BJ (cell line): ENCODE measurements at regions not wholly inside any gene's neighbourhood (a gene's known extent, or its start where the extent isn't known, plus 50 kb on each side); places are given as distances from the start of the nearest gene placed in this dataset.
"Not testable (repeated sequence)": the region's sequence is repeated elsewhere in the genome, so short reads cannot be mapped to it uniquely, and the experiment has no call there.

ENCODE experiments used
- CTCF ChIA-PET: fragments of 350-600 bp; formaldehyde crosslinking; extraction: SDS; loops from one replicate; lab custom pipeline; 2021; ENCODE audit warnings: antibody characterized with exemption, inconsistent platforms; lab: Yijun Ruan, JAX
- POLR2A ChIA-PET: fragments of 300-600 bp; sonication (Branson Sonifier 250); formaldehyde crosslinking; extraction: SDS; loops from one replicate; lab custom pipeline; 2021; ENCODE audit warnings: antibody characterized with exemption; lab: Charles Lee
- DNase-seq: peaks from one replicate; pipeline ENCODE4 v3.0.0-alpha.2; 2011; ENCODE audit warnings: low read depth
- H3K27me3 ChIP-seq: 2 replicates; pipeline ENCODE4 v1.6.0; 2011; ENCODE audit warnings: low read length; ENCODE audit not compliant: control insufficient read depth, insufficient read depth
- H3K36me3 ChIP-seq: 2 replicates; pipeline ENCODE4 v1.5.1; 2011; ENCODE audit warnings: low read length; ENCODE audit not compliant: control insufficient read depth, insufficient read depth
- H3K4me3 ChIP-seq: 2 replicates; pipeline ENCODE4 v1.5.1; 2011; ENCODE audit warnings: low read depth, mild to moderate bottlenecking, control low read depth, low read length

GRCh38 chr21:5071180-5071579 is 5450.2 kb upstream of the TPTE start:
- CTCF ChIA-PET, DNase-seq, H3K27me3 ChIP-seq, H3K36me3 ChIP-seq, POLR2A ChIA-PET, H3K4me3 ChIP-seq: not testable (repeated sequence)

GRCh38 chr21:5076854-5077253 is 5444.5 kb upstream of the TPTE start:
- H3K36me3 ChIP-seq, CTCF ChIA-PET, H3K4me3 ChIP-seq, H3K27me3 ChIP-seq, DNase-seq, POLR2A ChIA-PET: not testable (repeated sequence)

GRCh38 chr21:5079361-5079760 is 5442.0 kb upstream of the TPTE start:
- CTCF ChIA-PET, POLR2A ChIA-PET, DNase-seq, H3K27me3 ChIP-seq, H3K36me3 ChIP-seq, H3K4me3 ChIP-seq: not testable (repeated sequence)

GRCh38 chr21:5080015-5080414 is 5441.4 kb upstream of the TPTE start:
- DNase-seq, CTCF ChIA-PET: not testable (repeated sequence)

GRCh38 chr21:5084246-5084645 is 5437.1 kb upstream of the TPTE start:
- CTCF ChIA-PET, POLR2A ChIA-PET, H3K27me3 ChIP-seq: not testable (repeated sequence)

More at GRCh38 chr21:5080015-5080414, 5441.4 kb upstream of the TPTE start:
- H3K27me3 ChIP-seq, H3K4me3 ChIP-seq, H3K36me3 ChIP-seq, POLR2A ChIA-PET: not testable (repeated sequence)

GRCh38 chr21:5085456-5085855 is 5435.9 kb upstream of the TPTE start:
- H3K27me3 ChIP-seq, DNase-seq, CTCF ChIA-PET, H3K4me3 ChIP-seq, H3K36me3 ChIP-seq, POLR2A ChIA-PET: not testable (repeated sequence)

More at GRCh38 chr21:5084246-5084645, 5437.1 kb upstream of the TPTE start:
- H3K36me3 ChIP-seq, H3K4me3 ChIP-seq, DNase-seq: not testable (repeated sequence)

GRCh38 chr21:5086416-5086815 is 5435.0 kb upstream of the TPTE start:
- POLR2A ChIA-PET, CTCF ChIA-PET: not testable (repeated sequence)

GRCh38 chr21:5088820-5089219 is 5432.6 kb upstream of the TPTE start:
- DNase-seq, H3K27me3 ChIP-seq, POLR2A ChIA-PET, H3K36me3 ChIP-seq, CTCF ChIA-PET, H3K4me3 ChIP-seq: not testable (repeated sequence)

More at GRCh38 chr21:5086416-5086815, 5435.0 kb upstream of the TPTE start:
- not testable (repeated sequence) for H3K36me3 ChIP-seq, H3K27me3 ChIP-seq, H3K4me3 ChIP-seq, DNase-seq

- POLR2A ChIA-PET, H3K36me3 ChIP-seq, H3K4me3 ChIP-seq, DNase-seq, CTCF ChIA-PET, H3K27me3 ChIP-seq: not testable (repeated sequence)
Observed at GRCh38 chr21:5089399-5090089, 5431.8 kb upstream of the TPTE start.

GRCh38 chr21:5090132-5091079 is 5431.0 kb upstream of the TPTE start:
- CTCF ChIA-PET, H3K4me3 ChIP-seq, DNase-seq, H3K27me3 ChIP-seq, H3K36me3 ChIP-seq, POLR2A ChIA-PET: not testable (repeated sequence)

GRCh38 chr21:5091274-5091673 is 5430.1 kb upstream of the TPTE start:
- DNase-seq, H3K27me3 ChIP-seq, H3K36me3 ChIP-seq, POLR2A ChIA-PET, H3K4me3 ChIP-seq, CTCF ChIA-PET: not testable (repeated sequence)

GRCh38 chr21:5095628-5096027 is 5425.8 kb upstream of the TPTE start:
- H3K36me3 ChIP-seq, DNase-seq, POLR2A ChIA-PET, H3K4me3 ChIP-seq, H3K27me3 ChIP-seq, CTCF ChIA-PET: not testable (repeated sequence)
